GM19035 (cell line): ENCODE measurements at regions not wholly inside any gene's neighbourhood (a gene's known extent, or its start where the extent isn't known, plus 50 kb on each side); places are given as distances from the start of the nearest gene placed in this dataset.
"Not testable (repeated sequence)": the region's sequence is repeated elsewhere in the genome, so short reads cannot be mapped to it uniquely, and the experiment has no call there.

ENCODE experiments used
- ATAC-seq: cut with Tn5 transposase; IDR thresholded peaks from one replicate; pipeline ENCODE4 v1.9.1; 2021; ENCODE audit not compliant: unreplicated experiment

DNA sequence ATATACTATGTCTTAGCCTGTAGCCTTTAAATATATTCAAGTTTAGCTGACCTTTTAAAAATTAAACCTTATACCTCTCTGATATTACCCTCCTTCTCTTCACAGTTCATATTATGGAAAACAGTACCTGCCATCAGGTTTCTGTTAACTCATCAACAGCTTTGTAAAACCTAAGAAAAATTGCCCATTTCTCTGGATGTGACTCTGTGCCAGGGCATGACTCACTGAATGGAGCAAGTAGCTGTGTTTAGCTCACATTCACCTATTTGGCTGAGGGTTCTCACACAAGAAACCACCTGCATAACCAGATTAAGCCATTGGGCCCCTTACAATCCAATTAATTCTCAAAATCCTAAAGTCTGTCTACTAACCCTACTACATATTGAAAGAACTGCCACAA, 678.8 kb upstream of the MARCKS start:
- ATAC-seq = no peak

DNA sequence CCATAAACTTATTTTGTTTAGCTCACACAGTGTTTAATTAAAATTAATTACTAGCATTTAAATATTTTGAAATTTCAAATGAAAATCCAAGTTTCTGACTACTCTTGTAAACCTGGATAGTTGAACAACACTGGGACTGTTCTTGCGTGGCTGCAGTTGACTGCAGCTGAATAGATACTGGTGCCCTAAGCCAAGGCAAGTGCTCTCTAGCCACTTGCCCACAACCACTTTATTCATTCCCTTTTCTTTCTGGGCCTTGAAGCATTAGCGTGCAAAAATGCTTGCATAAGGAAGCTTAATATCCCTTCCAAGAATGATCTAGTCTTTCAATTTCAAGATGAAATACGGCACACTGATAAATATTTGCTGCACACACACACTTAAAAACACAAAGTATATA, 676.0 kb upstream of the MARCKS start:
- no peak for ATAC-seq

- ATAC-seq = no peak
Observed at GRCh38 chr6:113182370-113183141, 674.6 kb upstream of the MARCKS start.

DNA sequence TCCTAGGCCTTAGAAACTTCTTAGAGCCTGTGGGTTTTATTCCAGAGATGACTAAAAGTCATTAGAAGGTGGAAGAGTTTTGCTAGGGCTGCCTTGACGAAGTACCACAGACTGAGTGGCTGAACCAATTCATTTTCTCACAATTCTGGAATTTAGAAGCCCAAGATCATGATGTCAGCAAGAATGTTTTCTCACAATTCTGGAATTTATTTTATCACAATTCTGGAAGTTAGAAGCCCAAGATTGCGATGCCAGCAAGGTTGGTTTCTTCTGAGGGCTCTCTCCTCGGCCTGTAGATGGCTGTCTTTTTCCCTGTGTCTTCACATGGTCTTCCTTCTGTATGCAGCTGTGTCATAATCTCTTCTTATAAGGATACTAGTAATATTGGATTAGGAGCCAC, 672.9 kb upstream of the MARCKS start:
- ATAC-seq = no peak

DNA sequence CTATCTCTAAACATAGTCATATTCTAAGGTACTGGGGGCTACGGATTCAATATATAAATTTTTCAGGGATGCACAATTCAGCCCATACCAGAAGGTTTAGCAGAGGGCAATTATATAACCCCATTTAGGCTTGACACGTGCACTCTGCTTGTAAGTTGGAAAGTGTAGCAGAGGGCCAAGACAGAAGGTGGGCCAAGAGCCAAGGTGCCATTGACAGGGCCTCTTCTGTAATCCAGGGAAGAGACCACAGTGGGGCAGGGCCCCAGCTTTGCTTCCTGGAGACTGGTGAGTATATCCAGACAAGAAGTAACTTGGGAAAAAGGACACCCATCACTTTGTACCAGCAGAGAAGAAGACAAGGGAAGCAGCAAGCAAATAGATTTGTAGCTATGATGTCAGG, 672.4 kb upstream of the MARCKS start:
- no peak for ATAC-seq

- no peak for ATAC-seq
Observed at GRCh38 chr6:113185299-113185698, 671.8 kb upstream of the MARCKS start.

- ATAC-seq = no peak
Observed at GRCh38 chr6:113187661-113188060, 669.5 kb upstream of the MARCKS start.

DNA sequence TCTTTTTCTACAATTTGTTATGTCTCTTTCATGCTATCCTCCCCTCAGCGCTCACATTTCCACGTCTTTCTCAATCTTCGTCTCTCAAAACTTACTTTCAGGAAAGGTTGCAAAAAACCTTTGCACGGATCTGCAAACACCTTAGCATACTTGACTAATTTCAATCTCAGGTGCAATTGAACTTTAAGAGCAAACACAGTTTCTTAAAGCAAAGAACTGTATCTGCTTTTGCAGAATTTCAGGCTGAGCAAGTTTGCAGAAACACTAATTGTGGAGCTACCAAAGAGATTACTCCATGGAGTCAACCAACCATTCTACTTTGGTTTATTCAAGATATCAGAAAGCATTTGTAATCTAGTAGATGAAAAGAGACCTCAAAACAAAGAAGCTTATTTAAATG, 668.2 kb upstream of the MARCKS start:
- no peak for ATAC-seq

- no peak for ATAC-seq
Observed at GRCh38 chr6:113190170-113190569, 667.0 kb upstream of the MARCKS start.

- no peak for ATAC-seq
Observed at GRCh38 chr6:113194090-113194489, 663.1 kb upstream of the MARCKS start.

DNA sequence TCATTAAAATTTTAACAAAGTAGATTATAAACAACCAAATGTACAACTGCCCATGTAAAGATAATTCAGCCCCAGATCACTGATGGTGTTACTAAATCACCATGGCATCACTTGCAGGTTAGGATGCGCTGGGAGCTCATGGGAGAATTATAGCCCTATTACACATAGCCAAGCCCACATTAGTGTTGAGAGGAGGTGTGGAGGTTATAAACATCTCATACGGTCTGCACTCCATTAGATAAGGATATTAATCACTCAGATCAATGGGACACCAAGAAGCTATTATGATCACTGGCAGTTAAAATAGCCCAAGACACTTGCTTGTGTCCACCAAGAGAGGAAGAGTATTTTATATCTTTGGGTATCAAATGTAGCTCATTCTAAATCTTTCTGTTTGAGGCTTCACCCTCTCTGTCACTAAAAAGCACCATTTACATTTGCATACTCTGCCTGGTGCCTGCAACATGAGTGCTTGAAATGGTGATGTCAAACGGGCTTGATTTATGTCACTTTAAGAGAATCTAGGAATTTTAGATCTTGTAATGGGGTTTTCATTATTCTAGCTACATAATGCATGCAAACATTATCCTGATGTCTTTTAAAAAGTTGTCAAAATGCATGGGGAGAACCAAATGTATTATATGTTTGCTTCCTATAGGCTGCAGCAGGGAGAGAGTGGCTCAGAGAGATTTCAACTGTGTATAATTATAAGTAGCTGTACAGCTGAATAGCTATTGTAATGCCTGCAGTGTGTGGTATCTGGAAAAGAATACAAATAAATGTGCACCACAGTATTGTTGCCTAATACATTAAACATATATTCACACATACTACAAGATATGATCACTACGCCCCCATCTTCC, 654.1 kb upstream of the MARCKS start:
- no peak for ATAC-seq

GRCh38 chr6:113203715-113204110, 653.4 kb upstream of the MARCKS start:
- no peak for ATAC-seq

DNA sequence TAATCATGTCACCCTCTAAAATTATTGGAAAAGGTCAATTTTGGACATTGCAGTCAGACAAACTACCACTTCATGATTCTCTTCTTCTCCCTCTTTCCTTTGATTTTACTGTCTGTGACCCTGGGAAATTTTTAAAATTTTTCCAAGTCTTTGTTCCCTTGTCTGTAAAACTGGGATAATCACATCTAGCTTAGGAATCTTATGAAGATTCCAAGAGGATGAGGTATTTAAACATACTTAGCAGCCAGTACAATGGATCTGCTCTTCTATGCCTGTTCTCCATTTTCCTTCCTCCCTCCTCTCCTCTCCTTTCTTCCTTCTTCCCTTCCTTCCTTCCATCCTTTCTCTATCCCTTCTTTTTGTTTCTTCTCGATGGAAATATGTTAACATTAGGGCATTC, 651.6 kb upstream of the MARCKS start:
- ATAC-seq = no peak

- ATAC-seq = no peak
Observed at GRCh38 chr6:113208726-113209125, 648.4 kb upstream of the MARCKS start.

DNA sequence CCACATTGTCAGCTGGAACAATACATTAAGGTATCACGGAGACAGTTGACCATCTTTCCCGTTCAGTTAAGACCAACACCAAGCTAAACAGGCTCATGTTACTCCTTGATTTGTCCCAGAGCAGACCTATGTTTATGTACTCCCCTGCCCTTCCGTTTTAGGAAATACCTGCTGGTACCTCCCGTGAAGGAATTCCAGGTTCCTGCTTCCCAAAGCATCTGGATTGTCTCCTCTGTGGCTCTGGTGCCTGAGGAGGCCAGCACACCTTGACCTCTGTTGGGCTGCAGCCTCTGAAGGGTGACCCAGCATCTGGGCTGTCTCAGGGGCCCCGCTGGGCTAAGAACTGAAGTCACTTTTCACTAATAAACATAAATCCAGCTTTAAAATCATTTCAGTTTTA, 647.8 kb upstream of the MARCKS start:
- ATAC-seq = no peak

DNA sequence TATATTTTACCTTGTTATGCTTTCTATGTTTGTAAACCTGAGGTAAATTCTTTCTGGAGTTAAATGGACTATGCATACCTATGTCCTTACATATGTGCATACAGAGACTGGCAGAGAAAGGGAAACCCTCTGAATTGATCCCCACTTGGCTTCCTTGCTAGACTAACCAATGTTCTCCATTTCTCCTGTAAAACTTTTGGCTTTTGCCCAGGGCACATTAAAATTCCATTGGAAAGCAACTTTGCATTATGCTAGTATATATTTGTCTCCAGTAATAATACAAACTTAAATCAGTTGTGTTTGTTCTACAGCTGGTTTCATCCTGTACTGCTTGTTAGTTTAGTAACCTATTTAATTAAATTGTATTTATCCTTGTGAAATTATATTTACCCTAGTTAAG, 646.0 kb upstream of the MARCKS start:
- ATAC-seq = no peak

DNA sequence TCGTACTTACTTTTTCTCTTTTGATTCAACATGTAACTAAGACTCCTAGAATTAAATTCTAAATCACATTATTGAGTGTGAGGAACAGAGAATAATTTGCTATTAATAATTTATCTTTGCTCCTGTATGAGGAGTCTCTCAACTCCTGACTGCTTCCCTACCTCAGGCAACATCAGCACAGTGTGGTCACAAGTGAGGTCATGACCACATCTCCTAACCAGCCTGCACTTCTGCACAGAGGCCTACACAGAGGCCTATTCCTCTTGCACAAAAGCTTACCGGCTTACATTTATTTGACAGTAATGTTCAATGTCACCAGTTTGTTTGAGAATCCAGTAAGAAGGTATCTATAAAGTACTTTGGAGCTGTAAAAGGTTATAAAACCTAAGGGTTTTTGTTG, 637.4 kb upstream of the MARCKS start:
- no peak for ATAC-seq

- ATAC-seq = no peak
Observed at GRCh38 chr6:113220832-113221231, 636.3 kb upstream of the MARCKS start.

DNA sequence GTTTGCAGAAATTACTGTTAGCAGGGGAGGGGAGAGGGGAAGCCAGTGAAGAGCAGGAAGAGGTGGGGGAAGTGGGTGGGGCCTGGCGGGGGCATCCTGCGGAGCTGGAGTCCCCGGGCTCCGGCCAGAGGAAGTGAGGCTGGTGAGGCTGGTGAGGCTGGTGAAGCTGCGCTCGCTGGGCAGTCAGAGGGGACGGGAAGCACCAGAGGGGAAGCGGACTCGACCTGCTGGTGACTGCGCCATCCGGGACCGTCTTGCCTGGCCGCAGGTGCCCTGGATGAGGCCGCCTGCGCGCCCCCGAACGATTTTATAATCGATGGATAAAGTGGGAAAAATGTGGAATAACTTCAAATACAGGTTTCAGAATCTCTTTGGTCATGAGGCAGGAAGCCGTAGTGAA, 635.3 kb upstream of the MARCKS start:
- ATAC-seq = no peak

DNA sequence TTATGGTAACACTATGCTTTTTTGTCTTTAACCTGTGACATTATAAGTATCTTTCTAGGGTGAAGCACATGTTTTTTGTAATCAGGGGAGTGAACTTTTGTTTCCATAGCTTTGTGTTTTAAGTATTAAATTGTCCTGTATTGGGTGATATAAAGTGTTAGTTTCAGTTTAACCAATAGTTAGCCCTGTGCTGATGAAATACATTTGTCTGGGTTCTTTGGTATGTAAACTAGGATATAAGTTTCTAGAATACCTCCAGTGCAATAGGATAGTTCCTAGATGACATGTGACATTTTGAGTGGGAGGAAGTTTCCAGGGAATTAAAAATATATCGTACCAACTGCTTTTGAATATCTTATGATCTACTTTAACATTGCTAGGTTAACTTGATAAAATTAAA, 611.0 kb upstream of the MARCKS start:
- ATAC-seq = no peak

- no peak for ATAC-seq
Observed at GRCh38 chr6:113248532-113248931, 608.6 kb upstream of the MARCKS start.

DNA sequence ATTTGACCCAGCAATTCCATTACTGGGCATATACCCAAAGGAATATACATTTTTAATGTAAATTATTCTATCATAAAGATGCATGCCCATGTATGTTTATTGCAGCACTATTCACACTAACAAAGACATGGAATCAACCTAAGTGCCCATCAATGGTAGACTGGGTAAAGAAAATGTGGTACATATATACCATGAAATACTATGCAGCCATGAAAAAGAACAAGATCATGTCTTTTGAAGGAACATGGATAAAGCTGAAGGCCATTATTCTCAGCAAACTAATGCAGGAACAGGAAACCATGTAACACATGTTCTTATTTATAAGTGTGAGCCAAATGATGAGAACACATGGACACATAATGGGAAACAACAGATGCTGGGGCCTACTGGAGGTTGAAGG, 603.0 kb upstream of the MARCKS start:
- ATAC-seq = not testable (repeated sequence)
